SK-N-SH (cell line): ENCODE measurements at regions not wholly inside any gene's neighbourhood (a gene's known extent, or its start where the extent isn't known, plus 50 kb on each side); places are given as distances from the start of the nearest gene placed in this dataset.

Experiments
- CTCF ChIA-PET: fragments of 300-600, 350-600 bp; formaldehyde crosslinking; extraction: SDS; loops from one replicate; lab custom pipeline; 2021; lab: Yijun Ruan, JAX
- POLR2A ChIA-PET: fragments of 350-600 bp; sonication (Branson Sonifier 250); formaldehyde crosslinking; extraction: SDS; loops from one replicate; lab custom pipeline; 2020; ENCODE audit warnings: antibody characterized with exemption, inconsistent platforms; lab: Yijun Ruan, JAX
- DNase-seq: peaks from one replicate; pipeline ENCODE4 v3.0.0; 2012
- H2AFZ ChIP-seq: fragments of 200-600 bp; sonication (generic); 2 replicates; pipeline ENCODE4 v1.8.1; 2016; ENCODE audit warnings: antibody characterized with exemption, mild to moderate bottlenecking, low read depth
- H3F3A ChIP-seq: fragments of 200-600 bp; sonication (generic); replicated peaks from 2 replicates; pipeline ENCODE3; 2016; ENCODE audit warnings: antibody characterized with exemption, mild to moderate bottlenecking; ENCODE audit not compliant: insufficient read depth
- H3K27ac ChIP-seq, 2 experiments: fragments of 200-500 bp in 1 of 2; fragments of 200-600 bp in 1 of 2; sonication (Bioruptor generic) in 1 of 2; sonication (generic), shearing (Covaris generic) in 1 of 2; 2 replicates each; pipeline versions ENCODE4 v1.5.1 to v1.6.1; 2014 to 2016; ENCODE audit warnings: low read depth in 2 of 2, inconsistent platforms in 1 of 2, low read length in 1 of 2, mild to moderate bottlenecking in 1 of 2, mixed read lengths in 1 of 2
- H3K27me3 ChIP-seq: fragments of 200-600 bp; sonication (generic), shearing (Covaris generic); 2 replicates; pipeline ENCODE4 v1.6.1; 2016; ENCODE audit warnings: mixed run types; ENCODE audit not compliant: insufficient read depth
- H3K36me3 ChIP-seq, 2 experiments: fragments of 200-500 bp in 1 of 2; fragments of 200-600 bp in 1 of 2; sonication (Bioruptor generic) in 1 of 2; sonication (generic) in 1 of 2; replicated peaks in 1 of 2; 2 replicates each; pipeline versions ENCODE3 to v1.5.1; 2014 to 2016; ENCODE audit warnings: low read length in 1 of 2, mild to moderate bottlenecking in 1 of 2; ENCODE audit not compliant: insufficient read depth in 2 of 2, control insufficient read depth in 1 of 2
- H3K4me1 ChIP-seq, 2 experiments: fragments of 200-500 bp in 1 of 2; fragments of 200-600 bp in 1 of 2; sonication (Bioruptor generic) in 1 of 2; sonication (generic), shearing (Covaris generic) in 1 of 2; 2 replicates each; pipeline versions ENCODE4 v1.5.1 to v1.6.1; 2014 to 2016; ENCODE audit warnings: low read depth in 1 of 2, low read length in 1 of 2, mixed run types in 1 of 2; ENCODE audit not compliant: insufficient read depth in 2 of 2, control insufficient read depth in 1 of 2
- H3K4me2 ChIP-seq: fragments of 200-600 bp; sonication (generic), shearing (Covaris generic); 2 replicates; pipeline ENCODE4 v1.6.1; 2017; ENCODE audit warnings: mixed run types
- H3K4me3 ChIP-seq, 2 experiments: fragments of 200-500 bp in 1 of 2; fragments of 200-600 bp in 1 of 2; sonication (Bioruptor generic) in 1 of 2; sonication (generic), shearing (Covaris generic) in 1 of 2; 2 replicates each; pipeline versions ENCODE4 v1.5.1 to v1.8.1; 2014 to 2016; ENCODE audit warnings: low read depth in 2 of 2, inconsistent platforms in 1 of 2, low read length in 1 of 2, mild to moderate bottlenecking in 1 of 2, mixed read lengths in 1 of 2, moderate library complexity in 1 of 2
- H3K79me2 ChIP-seq: fragments of 200-600 bp; sonication (generic); 2 replicates; pipeline ENCODE4 v1.8.1; 2017; ENCODE audit warnings: mild to moderate bottlenecking; ENCODE audit not compliant: insufficient read depth
- H3K9ac ChIP-seq: fragments of 200-600 bp; sonication (generic); 2 replicates; pipeline ENCODE4 v1.6.1; 2017; ENCODE audit warnings: mixed run types
- H3K9me2 ChIP-seq: fragments of 200-600 bp; sonication (generic); 2 replicates; pipeline ENCODE4 v1.6.1; 2017; ENCODE audit warnings: mixed run types
- H3K9me3 ChIP-seq: fragments of 200-600 bp; sonication (generic); 2 replicates; pipeline ENCODE4 v1.6.1; 2017; ENCODE audit warnings: mixed run types, mild to moderate bottlenecking, moderate library complexity
- H4K20me1 ChIP-seq: fragments of 200-600 bp; sonication (generic); 2 replicates; pipeline ENCODE4 v1.6.1; 2017; ENCODE audit warnings: mild to moderate bottlenecking, mixed run types; ENCODE audit not compliant: insufficient read depth
- ELF1 ChIP-seq: IDR thresholded peaks from 2 replicates; pipeline ENCODE4 v1.4.0; 2012
- FOXM1 ChIP-seq: IDR thresholded peaks from 2 replicates; pipeline ENCODE4 v1.4.0; 2012; ENCODE audit warnings: low read depth, mild to moderate bottlenecking
- GABPA ChIP-seq: IDR thresholded peaks from 2 replicates; pipeline ENCODE4 v1.4.0; 2012; ENCODE audit warnings: low read depth, mild to moderate bottlenecking
- NFIC ChIP-seq: IDR thresholded peaks from 2 replicates; pipeline ENCODE4 v1.4.0; 2012; ENCODE audit warnings: borderline replicate concordance
- NRF1 ChIP-seq: IDR thresholded peaks from 2 replicates; pipeline ENCODE4 v1.6.1; 2012; ENCODE audit warnings: low read depth, mild to moderate bottlenecking, low read length
- RFX5 ChIP-seq: IDR thresholded peaks from 2 replicates; pipeline ENCODE4 v1.6.1; 2012; ENCODE audit warnings: mild to moderate bottlenecking, improper control_type of control experiment, low read length
- USF2 ChIP-seq: fragments of 150-350 bp; IDR thresholded peaks from 2 replicates; pipeline ENCODE4 v1.6.1; 2017; ENCODE audit warnings: antibody characterized with exemption, low read length, low read depth, borderline replicate concordance
- ZBTB33 ChIP-seq: IDR thresholded peaks from 2 replicates; pipeline ENCODE4 v1.4.0; 2012; ENCODE audit warnings: low read depth, borderline replicate concordance
- WGBS: methylation state at CpG from one replicate; pipeline ENCODE4 v1.1.6; 2017; ENCODE audit warnings: low lambda C conversion rate; 5-methylcytosine and 5-hydroxymethylcytosine counted together
- TF ChIP-seq, protein P1 (sequence below): IDR thresholded peaks from 2 replicates; pipeline ENCODE4 v1.4.0; 2012; ENCODE audit warnings: low read depth, borderline replicate concordance

- H3K4me2 ChIP-seq = no peak overlapping the region
- WGBS = 50% methylated on average over 5 of the region's 5 CpGs
- H3K27me3 ChIP-seq = no peaks in the 10 kb centered on the region; the same call in 1 of the 2 replicates
- H3K9me2 ChIP-seq = no peaks in the 10 kb centered on the region
- no peak for TF ChIP-seq USF2
- TF ChIP-seq RFX5 = no peak
- no peak for TF ChIP-seq ELF1
- TF ChIP-seq GABPA = no peak
- TF ChIP-seq FOXM1 = no peak
- no peak overlapping the region for H3K27ac ChIP-seq
- DNase-seq = no peak
- no peak overlapping the region for H3K9ac ChIP-seq
- H3K9me3 ChIP-seq = no peaks in the 10 kb centered on the region
- H2AFZ ChIP-seq = no peak overlapping the region
- H3F3A ChIP-seq = no peaks in the 10 kb centered on the region
- H3K36me3 ChIP-seq = no peaks in the 10 kb centered on the region
- H3K4me3 ChIP-seq = no peak overlapping the region
- no peaks in the 10 kb centered on the region for H4K20me1 ChIP-seq
- ChIA-PET CTCF (no interaction called here), POLR2A (no interaction called here)
- no peaks in the 10 kb centered on the region for H3K79me2 ChIP-seq
- H3K4me1 ChIP-seq = no peaks in the 10 kb centered on the region
These were observed 256.4 kb downstream of the SP3 start for GRCh38 chr2:173708806-173709205.

GRCh38 chr2:173711816-173712215 lies 253.4 kb downstream of the SP3 start:
- CTCF ChIA-PET = no interaction called here
- POLR2A ChIA-PET = no interaction called here
- no peaks in the 10 kb centered on the region for H3K36me3 ChIP-seq
- no peaks in the 10 kb centered on the region for H3K4me1 ChIP-seq
- no peaks in the 10 kb centered on the region for H4K20me1 ChIP-seq
- no peaks in the 10 kb centered on the region for H3F3A ChIP-seq
- no peaks in the 10 kb centered on the region for H3K79me2 ChIP-seq
- no peak overlapping the region for H3K4me2 ChIP-seq
- H3K9ac ChIP-seq = no peak overlapping the region
- H3K9me3 ChIP-seq = no peaks in the 10 kb centered on the region
- no peaks in the 10 kb centered on the region for H3K9me2 ChIP-seq
- no peak for DNase-seq
- 46% methylated on average over 1 of the region's 1 CpG for WGBS
- no peaks in the 10 kb centered on the region; the same call in 1 of the 2 replicates for H3K27me3 ChIP-seq
- no peak overlapping the region for H3K27ac ChIP-seq
- TF ChIP-seq NRF1 (no peak), NFIC (no peak), USF2 (no peak), ZBTB33 (no peak), RFX5 (no peak)
- TF ChIP-seq, protein P1, sequence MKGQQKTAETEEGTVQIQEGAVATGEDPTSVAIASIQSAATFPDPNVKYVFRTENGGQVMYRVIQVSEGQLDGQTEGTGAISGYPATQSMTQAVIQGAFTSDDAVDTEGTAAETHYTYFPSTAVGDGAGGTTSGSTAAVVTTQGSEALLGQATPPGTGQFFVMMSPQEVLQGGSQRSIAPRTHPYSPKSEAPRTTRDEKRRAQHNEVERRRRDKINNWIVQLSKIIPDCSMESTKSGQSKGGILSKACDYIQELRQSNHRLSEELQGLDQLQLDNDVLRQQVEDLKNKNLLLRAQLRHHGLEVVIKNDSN = no peak
- no peak overlapping the region for H3K4me3 ChIP-seq
- no peak overlapping the region for H2AFZ ChIP-seq
